Choroid plexus epithelial cell (primary cell): ENCODE measurements at regions not wholly inside any gene's neighbourhood (a gene's known extent, or its start where the extent isn't known, plus 50 kb on each side); places are given as distances from the start of the nearest gene placed in this dataset.
"Not testable (repeated sequence)": the region's sequence is repeated elsewhere in the genome, so short reads cannot be mapped to it uniquely, and the experiment has no call there.

Experiments used
- DNase-seq: peaks from one replicate; pipeline ENCODE4 v3.0.0-alpha.2; 2010; ENCODE audit warnings: low read depth
- H3K4me3 ChIP-seq: 2 replicates; pipeline ENCODE4 v1.5.1; 2011; ENCODE audit warnings: low read depth, mild to moderate bottlenecking, control low read depth, low read length, moderate library complexity
- CTCF ChIP-seq: conservative IDR thresholded peaks from 2 replicates; pipeline ENCODE4 v1.5.1; 2011; ENCODE audit warnings: low read depth, mild to moderate bottlenecking, control low read depth, inconsistent platforms, low read length, moderate library complexity

- no peak overlapping the region for H3K4me3 ChIP-seq
- TF ChIP-seq CTCF: no peak
- DNase-seq: no peak
These were observed 811.6 kb downstream of the GLUD2 start for GRCh38 chrX:121858867-121859647.

GRCh38 chrX:121863976-121864375 lies 816.6 kb downstream of the GLUD2 start:
- TF ChIP-seq CTCF: no peak

GRCh38 chrX:121864561-121864960 lies 817.2 kb downstream of the GLUD2 start:
- H3K4me3 ChIP-seq: no peak overlapping the region
- DNase-seq: no peak
- TF ChIP-seq CTCF: no peak

More at GRCh38 chrX:121863976-121864375, 816.6 kb downstream of the GLUD2 start:
- no peak overlapping the region for H3K4me3 ChIP-seq
- no peak for DNase-seq

GRCh38 chrX:121869876-121870477 lies 822.6 kb downstream of the GLUD2 start:
- no peak overlapping the region for H3K4me3 ChIP-seq
- no peak for TF ChIP-seq CTCF
- DNase-seq: no peak

GRCh38 chrX:121871122-121871521 lies 823.7 kb downstream of the GLUD2 start:
- DNase-seq: no peak
- H3K4me3 ChIP-seq: no peak overlapping the region
- no peak for TF ChIP-seq CTCF

GRCh38 chrX:121876305-121876704 lies 828.9 kb downstream of the GLUD2 start:
- TF ChIP-seq CTCF: no peak
- peak; percentile 69 for DNase-seq

GRCh38 chrX:121877337-121877736 lies 829.9 kb downstream of the GLUD2 start:
- DNase-seq: not testable (repeated sequence)

More at GRCh38 chrX:121876305-121876704, 828.9 kb downstream of the GLUD2 start:
- H3K4me3 ChIP-seq: no peak overlapping the region

More at GRCh38 chrX:121877337-121877736, 829.9 kb downstream of the GLUD2 start:
- not testable (repeated sequence) for H3K4me3 ChIP-seq
